VCaP (cell line): ENCODE measurements at regions not wholly inside any gene's neighbourhood (a gene's known extent, or its start where the extent isn't known, plus 50 kb on each side); places are given as distances from the start of the nearest gene placed in this dataset.
"Not testable (repeated sequence)": the region's sequence is repeated elsewhere in the genome, so short reads cannot be mapped to it uniquely, and the experiment has no call there.

ENCODE experiments used
- H3K27ac ChIP-seq: fragments of 450-650 bp; 2 replicates; pipeline ENCODE4 v1.5.1; 2017
- TF ChIP-seq, protein P1 (sequence below): fragments of 450-650 bp; conservative IDR thresholded peaks from 2 replicates; pipeline ENCODE4 v1.5.1; 2017; ENCODE audit warnings: mild to moderate bottlenecking, moderate library complexity

GRCh38 chr7:11988186-11988585, 156.2 kb upstream of the THSD7A start:
- TF ChIP-seq, protein P1, sequence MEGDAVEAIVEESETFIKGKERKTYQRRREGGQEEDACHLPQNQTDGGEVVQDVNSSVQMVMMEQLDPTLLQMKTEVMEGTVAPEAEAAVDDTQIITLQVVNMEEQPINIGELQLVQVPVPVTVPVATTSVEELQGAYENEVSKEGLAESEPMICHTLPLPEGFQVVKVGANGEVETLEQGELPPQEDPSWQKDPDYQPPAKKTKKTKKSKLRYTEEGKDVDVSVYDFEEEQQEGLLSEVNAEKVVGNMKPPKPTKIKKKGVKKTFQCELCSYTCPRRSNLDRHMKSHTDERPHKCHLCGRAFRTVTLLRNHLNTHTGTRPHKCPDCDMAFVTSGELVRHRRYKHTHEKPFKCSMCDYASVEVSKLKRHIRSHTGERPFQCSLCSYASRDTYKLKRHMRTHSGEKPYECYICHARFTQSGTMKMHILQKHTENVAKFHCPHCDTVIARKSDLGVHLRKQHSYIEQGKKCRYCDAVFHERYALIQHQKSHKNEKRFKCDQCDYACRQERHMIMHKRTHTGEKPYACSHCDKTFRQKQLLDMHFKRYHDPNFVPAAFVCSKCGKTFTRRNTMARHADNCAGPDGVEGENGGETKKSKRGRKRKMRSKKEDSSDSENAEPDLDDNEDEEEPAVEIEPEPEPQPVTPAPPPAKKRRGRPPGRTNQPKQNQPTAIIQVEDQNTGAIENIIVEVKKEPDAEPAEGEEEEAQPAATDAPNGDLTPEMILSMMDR: no peak
- H3K27ac ChIP-seq: no peak overlapping the region; the same call in 1 of the 2 replicates

GRCh38 chr7:12002428-12002827, 170.4 kb upstream of the THSD7A start:
- TF ChIP-seq, protein P1: no peak
- H3K27ac ChIP-seq: no peak overlapping the region

DNA sequence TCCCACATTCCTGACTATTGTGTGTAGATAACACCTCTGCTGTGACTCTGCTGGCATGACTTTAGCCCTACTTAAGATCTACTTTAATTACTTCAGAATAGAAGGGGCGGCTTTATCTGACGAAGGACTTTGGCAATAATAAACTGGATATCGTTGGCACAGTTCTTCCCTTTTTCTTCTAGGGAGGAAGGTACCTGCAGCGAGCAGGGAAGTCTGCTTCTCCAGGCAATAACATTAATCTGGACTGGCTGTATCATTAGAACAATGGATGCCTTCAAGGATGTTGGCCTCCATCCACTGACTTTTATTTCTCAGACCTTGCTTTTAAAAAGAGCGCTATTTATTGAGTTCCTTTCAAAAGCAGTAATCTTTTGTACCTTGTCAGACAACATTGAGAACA, 172.6 kb upstream of the THSD7A start:
- H3K27ac ChIP-seq: no peak overlapping the region
- TF ChIP-seq, protein P1: no peak

- peak overlapping the region; percentile 44 for H3K27ac ChIP-seq
- TF ChIP-seq, protein P1: no peak
Observed at GRCh38 chr7:12007576-12007975, 175.6 kb upstream of the THSD7A start.

GRCh38 chr7:12013983-12014382, 182.0 kb upstream of the THSD7A start:
- TF ChIP-seq, protein P1: no peak
- H3K27ac ChIP-seq: no peak overlapping the region

- TF ChIP-seq, protein P1: no peak
- H3K27ac ChIP-seq: no peak overlapping the region
Observed at GRCh38 chr7:12016439-12016838, 184.4 kb upstream of the THSD7A start.

- TF ChIP-seq, protein P1: no peak
- no peak overlapping the region for H3K27ac ChIP-seq
Observed at GRCh38 chr7:12017046-12017445, 185.0 kb upstream of the THSD7A start.

DNA sequence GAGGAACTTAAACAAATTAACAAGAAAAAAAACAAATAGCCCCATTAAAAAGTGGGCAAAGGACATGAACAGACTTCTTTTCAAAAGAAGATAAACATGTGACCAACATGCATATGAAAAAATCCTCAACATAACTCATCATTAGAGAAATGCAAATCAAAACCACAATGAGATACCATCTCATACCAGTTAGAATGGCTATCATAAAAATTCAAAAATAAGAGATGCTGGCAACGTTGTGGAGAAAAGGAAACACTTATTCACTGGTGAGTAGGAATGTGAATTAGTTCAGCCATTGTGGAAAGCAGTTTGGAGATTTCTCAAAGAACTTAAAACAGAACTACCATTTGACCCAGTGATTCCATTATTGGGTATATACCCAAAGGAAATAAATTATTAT, 189.1 kb upstream of the TMEM106B start:
- H3K27ac ChIP-seq: not testable (repeated sequence)
